B cell (primary cell): ENCODE measurements at regions not wholly inside any gene's neighbourhood (a gene's known extent, or its start where the extent isn't known, plus 50 kb on each side); places are given as distances from the start of the nearest gene placed in this dataset.

Source experiments
- EZH2 ChIP-seq: IDR thresholded peaks from 2 replicates; pipeline ENCODE4 v1.6.1; 2012; ENCODE audit warnings: borderline replicate concordance, low read depth, mild to moderate bottlenecking, moderate library complexity, low read length; ENCODE audit not compliant: insufficient read depth, poor library complexity, severe bottlenecking
- TF ChIP-seq, protein P1 (sequence below): fragments of 200-600 bp; IDR thresholded peaks from one replicate; pipeline ENCODE4 v1.8.0; 2022; ENCODE audit warnings: antibody characterized with exemption, mild to moderate bottlenecking

DNA sequence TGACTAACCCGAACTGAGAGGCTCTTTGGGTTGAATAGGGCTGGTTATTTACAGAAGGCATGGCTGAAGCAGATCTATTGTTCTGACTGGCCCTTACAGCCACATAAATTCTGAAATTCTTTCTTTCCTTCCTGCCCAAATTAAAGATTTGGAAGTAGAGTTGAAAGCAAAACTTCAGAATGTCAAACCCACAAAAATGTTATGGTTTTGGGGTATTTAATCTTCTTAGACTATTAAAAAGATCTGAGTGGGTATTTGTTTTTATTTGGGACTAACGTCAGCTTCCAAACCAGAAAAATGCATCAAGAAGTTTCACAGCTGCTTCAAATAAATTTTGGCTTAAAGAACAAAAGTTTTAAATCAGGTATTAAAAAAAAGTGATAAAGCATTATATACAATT, 124.5 kb downstream of the AHR start:
- TF ChIP-seq, protein P1, sequence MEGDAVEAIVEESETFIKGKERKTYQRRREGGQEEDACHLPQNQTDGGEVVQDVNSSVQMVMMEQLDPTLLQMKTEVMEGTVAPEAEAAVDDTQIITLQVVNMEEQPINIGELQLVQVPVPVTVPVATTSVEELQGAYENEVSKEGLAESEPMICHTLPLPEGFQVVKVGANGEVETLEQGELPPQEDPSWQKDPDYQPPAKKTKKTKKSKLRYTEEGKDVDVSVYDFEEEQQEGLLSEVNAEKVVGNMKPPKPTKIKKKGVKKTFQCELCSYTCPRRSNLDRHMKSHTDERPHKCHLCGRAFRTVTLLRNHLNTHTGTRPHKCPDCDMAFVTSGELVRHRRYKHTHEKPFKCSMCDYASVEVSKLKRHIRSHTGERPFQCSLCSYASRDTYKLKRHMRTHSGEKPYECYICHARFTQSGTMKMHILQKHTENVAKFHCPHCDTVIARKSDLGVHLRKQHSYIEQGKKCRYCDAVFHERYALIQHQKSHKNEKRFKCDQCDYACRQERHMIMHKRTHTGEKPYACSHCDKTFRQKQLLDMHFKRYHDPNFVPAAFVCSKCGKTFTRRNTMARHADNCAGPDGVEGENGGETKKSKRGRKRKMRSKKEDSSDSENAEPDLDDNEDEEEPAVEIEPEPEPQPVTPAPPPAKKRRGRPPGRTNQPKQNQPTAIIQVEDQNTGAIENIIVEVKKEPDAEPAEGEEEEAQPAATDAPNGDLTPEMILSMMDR = no peak
- TF ChIP-seq EZH2 = no peak
